SU-DHL-6 (cell line): ENCODE measurements at regions not wholly inside any gene's neighbourhood (a gene's known extent, or its start where the extent isn't known, plus 50 kb on each side); places are given as distances from the start of the nearest gene placed in this dataset.

ENCODE experiments used
- CTCF ChIP-seq: fragments of 200-600 bp; sonication (generic); IDR thresholded peaks from one replicate; pipeline ENCODE4 v1.5.1; 2017; ENCODE audit warnings: antibody characterized with exemption, mild to moderate bottlenecking, low read length, moderate library complexity; ENCODE audit not compliant: insufficient read depth, poor library complexity, severe bottlenecking
- EZH2phosphoT487 ChIP-seq: fragments of 200-600 bp; sonication (generic), shearing (Covaris generic); conservative IDR thresholded peaks from 2 replicates; pipeline ENCODE4 v1.6.1; 2018; ENCODE audit warnings: mild to moderate bottlenecking, antibody characterized with exemption, low read length, moderate library complexity, mixed read lengths

GRCh38 chr4:126411047-126411446 is 1096.3 kb downstream of the FAT4 start:
- TF ChIP-seq CTCF = no peak
- no peak for TF ChIP-seq EZH2phosphoT487
